Activated B cell treated with CpG ODN at 0.5 μM for 24 hours (primary cell): ENCODE measurements at regions not wholly inside any gene's neighbourhood (a gene's known extent, or its start where the extent isn't known, plus 50 kb on each side); places are given as distances from the start of the nearest gene placed in this dataset.

ENCODE experiments used
- ATAC-seq: fragments of 200-7000 bp; cut with Tn5 transposase; one replicate; pipeline ENCODE4 v1.10.0; 2021; ENCODE audit warnings: low read depth, mild to moderate bottlenecking, moderate library complexity
- CTCF ChIA-PET: fragments of 350-600 bp; sonication (Branson Sonifier 250); formaldehyde crosslinking; loops from one replicate; lab custom pipeline; 2021; ENCODE audit warnings: antibody characterized with exemption; lab: Charles Lee
- POLR2A ChIA-PET: fragments of 350-600 bp; sonication (Branson Sonifier 250); formaldehyde crosslinking; loops from one replicate; lab custom pipeline; 2021; ENCODE audit warnings: antibody characterized with exemption; lab: Charles Lee
- DNase-seq: peaks from one replicate; pipeline ENCODE4 v3.0.0; 2022
- H3K27ac Mint-ChIP-seq: one replicate; pipeline ENCODE4 v1.8.0; 2020; ENCODE audit warnings: mixed read lengths
- H3K27me3 Mint-ChIP-seq: one replicate; pipeline ENCODE4 v1.8.0; 2021; ENCODE audit warnings: mixed read lengths
- H3K36me3 Mint-ChIP-seq: one replicate; pipeline ENCODE4 v1.8.0; 2021; ENCODE audit warnings: low read depth, mixed read lengths
- H3K4me1 Mint-ChIP-seq: one replicate; pipeline ENCODE4 v1.8.0; 2021; ENCODE audit warnings: mixed read lengths
- H3K4me3 Mint-ChIP-seq: one replicate; pipeline ENCODE4 v1.8.0; 2020; ENCODE audit warnings: mild to moderate bottlenecking, mixed read lengths
- H3K9me3 Mint-ChIP-seq: one replicate; pipeline ENCODE4 v1.8.0; 2020; ENCODE audit warnings: mixed read lengths
- intact Hi-C: fragments of 100-400 bp; cut with micrococcal nuclease; formaldehyde crosslinking; loops from one replicate; pipeline ENCODE4 v1.15.1; 2024
- TF ChIP-seq, protein P1 (sequence below): fragments of 200-600 bp; IDR thresholded peaks from one replicate; pipeline ENCODE4 v1.8.0; 2022; ENCODE audit warnings: antibody characterized with exemption, mild to moderate bottlenecking

DNA sequence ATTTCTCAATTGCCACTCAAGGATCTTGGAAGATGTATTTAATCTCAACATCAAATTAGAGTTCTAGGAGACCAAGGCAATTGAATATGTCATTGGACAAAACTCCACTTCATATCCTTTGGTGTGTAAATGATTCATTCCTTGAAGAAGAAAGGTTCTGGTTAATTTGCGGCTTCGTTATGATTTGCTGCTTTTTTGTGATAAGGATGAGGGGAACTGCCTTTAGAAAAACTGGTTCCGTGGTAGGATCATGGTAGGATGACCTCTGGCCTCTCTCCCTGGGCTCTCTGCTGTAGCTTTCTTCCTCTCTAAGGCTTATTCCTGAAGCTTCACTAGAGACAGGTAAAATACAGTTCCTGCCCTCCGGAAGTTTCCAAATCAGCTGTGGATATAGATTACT is 51.5 kb upstream of the ERRFI1 start:
- ChIA-PET POLR2A (no interaction called here), CTCF (no interaction called here)
- Mint-ChIP-seq H3K9me3 (no peaks in the 10 kb centered on the region), H3K4me1 (no peaks in the 10 kb centered on the region), H3K27ac (no peak overlapping the region), H3K4me3 (no peak overlapping the region), H3K27me3 (peaks cover 25% of the 10 kb centered on the region), H3K36me3 (no peaks in the 10 kb centered on the region)
- intact Hi-C loops = no loop called here
- DNase-seq (no peak), ATAC-seq (no peak)
- TF ChIP-seq, protein P1, sequence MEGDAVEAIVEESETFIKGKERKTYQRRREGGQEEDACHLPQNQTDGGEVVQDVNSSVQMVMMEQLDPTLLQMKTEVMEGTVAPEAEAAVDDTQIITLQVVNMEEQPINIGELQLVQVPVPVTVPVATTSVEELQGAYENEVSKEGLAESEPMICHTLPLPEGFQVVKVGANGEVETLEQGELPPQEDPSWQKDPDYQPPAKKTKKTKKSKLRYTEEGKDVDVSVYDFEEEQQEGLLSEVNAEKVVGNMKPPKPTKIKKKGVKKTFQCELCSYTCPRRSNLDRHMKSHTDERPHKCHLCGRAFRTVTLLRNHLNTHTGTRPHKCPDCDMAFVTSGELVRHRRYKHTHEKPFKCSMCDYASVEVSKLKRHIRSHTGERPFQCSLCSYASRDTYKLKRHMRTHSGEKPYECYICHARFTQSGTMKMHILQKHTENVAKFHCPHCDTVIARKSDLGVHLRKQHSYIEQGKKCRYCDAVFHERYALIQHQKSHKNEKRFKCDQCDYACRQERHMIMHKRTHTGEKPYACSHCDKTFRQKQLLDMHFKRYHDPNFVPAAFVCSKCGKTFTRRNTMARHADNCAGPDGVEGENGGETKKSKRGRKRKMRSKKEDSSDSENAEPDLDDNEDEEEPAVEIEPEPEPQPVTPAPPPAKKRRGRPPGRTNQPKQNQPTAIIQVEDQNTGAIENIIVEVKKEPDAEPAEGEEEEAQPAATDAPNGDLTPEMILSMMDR = no peak

DNA sequence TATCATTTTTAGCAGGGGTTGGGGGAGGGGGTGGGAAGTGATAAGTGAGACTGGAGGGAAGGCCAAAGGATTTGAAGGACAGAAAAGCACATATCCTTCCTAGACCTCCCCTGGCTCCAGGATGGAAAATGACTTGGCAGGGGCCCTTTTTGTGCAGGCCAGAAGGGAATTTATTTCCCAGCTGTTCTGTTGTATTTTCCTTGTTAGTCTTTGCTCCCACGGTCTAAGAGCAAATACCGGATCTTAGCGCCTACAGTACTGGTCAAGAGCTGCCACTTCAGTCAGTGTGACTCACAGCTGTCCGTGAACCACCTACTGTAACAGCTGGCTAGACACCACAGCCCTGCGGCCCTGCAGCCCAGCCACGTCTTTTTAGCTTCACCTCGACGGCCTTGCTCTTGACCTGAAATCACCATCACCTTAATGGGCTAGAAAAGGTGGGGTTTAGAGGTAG is 51.0 kb upstream of the ERRFI1 start:
- H3K4me1 Mint-ChIP-seq = no peaks in the 10 kb centered on the region
- ATAC-seq = no peak
- no peak overlapping the region for H3K27ac Mint-ChIP-seq
- H3K9me3 Mint-ChIP-seq = no peaks in the 10 kb centered on the region
- intact Hi-C loops = no loop called here
- H3K27me3 Mint-ChIP-seq = peaks cover 25% of the 10 kb centered on the region
- ChIA-PET POLR2A (no interaction called here), CTCF (no interaction called here)
- TF ChIP-seq, protein P1 = no peak
- DNase-seq = no peak
- H3K36me3 Mint-ChIP-seq = no peaks in the 10 kb centered on the region
- no peak overlapping the region for H3K4me3 Mint-ChIP-seq

DNA sequence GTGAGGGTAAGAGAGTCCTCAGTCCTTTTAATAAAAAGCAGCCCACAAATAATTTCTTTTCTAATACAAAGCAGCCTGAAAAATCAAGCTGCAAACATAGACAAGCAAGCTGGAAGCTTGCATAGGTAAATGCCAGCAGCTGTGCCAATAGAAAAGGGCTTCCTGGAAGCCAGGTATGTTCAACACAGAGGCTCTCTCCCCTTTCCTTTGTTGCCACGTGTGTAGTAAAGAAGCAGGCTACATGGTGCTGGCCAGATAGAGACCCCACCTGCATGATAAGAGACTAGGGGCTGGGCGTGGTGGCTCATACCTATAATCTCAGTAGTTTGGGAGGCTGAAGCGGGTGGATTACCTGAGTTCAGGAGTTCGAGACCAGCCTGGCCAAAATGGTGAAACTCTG is 50.1 kb upstream of the ERRFI1 start:
- DNase-seq = no peak
- Mint-ChIP-seq H3K4me3 (no peak overlapping the region), H3K27me3 (peaks cover 28% of the 10 kb centered on the region), H3K36me3 (no peaks in the 10 kb centered on the region), H3K27ac (no peak overlapping the region), H3K9me3 (no peaks in the 10 kb centered on the region), H3K4me1 (no peaks in the 10 kb centered on the region)
- ATAC-seq = no peak
- intact Hi-C loops = no loop called here
- ChIA-PET CTCF (no interaction called here), POLR2A (no interaction called here)
- TF ChIP-seq, protein P1 = no peak
